Suprapubic skin (tissue), 3 donors: ENCODE measurements at regions not wholly inside any gene's neighbourhood (a gene's known extent, or its start where the extent isn't known, plus 50 kb on each side); places are given as distances from the start of the nearest gene placed in this dataset.

Experiments
- EP300 ChIP-seq: sonication (generic); formaldehyde crosslinking; IDR thresholded peaks from one replicate; pipeline ENCODE4 v1.6.1; 2017; ENCODE audit warnings: antibody characterized with exemption
- TF ChIP-seq, protein P1 (sequence below), 2 donors: fragments of 200-600 bp in 1 of 2; fragments of 450-650 bp in 1 of 2; sonication (generic) in 1 of 2; IDR thresholded peaks; one replicate each; pipeline ENCODE4 v1.5.1; 2016 to 2019; ENCODE audit warnings: antibody characterized with exemption in 2 of 2, mild to moderate bottlenecking in 1 of 2, moderate library complexity in 1 of 2

DNA sequence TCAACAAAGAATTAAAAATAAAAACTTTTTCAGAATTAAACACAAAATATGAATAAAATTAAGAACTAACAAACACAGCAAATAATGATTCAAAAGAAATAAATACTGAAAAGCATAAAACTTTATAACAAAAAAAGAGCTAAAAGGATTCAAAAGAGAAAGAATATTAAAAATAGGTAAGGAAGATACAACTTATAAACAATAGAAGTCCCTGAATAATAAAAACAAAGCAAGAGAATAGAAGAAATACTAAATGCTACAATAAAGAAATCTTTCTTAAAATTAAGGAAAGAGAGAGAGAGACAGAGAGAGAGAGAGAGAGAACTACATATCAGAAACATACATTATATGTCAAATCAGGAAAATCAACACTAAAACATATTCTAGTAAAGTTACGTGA is 619.9 kb upstream of the SLIT2 start:
- TF ChIP-seq, protein P1, sequence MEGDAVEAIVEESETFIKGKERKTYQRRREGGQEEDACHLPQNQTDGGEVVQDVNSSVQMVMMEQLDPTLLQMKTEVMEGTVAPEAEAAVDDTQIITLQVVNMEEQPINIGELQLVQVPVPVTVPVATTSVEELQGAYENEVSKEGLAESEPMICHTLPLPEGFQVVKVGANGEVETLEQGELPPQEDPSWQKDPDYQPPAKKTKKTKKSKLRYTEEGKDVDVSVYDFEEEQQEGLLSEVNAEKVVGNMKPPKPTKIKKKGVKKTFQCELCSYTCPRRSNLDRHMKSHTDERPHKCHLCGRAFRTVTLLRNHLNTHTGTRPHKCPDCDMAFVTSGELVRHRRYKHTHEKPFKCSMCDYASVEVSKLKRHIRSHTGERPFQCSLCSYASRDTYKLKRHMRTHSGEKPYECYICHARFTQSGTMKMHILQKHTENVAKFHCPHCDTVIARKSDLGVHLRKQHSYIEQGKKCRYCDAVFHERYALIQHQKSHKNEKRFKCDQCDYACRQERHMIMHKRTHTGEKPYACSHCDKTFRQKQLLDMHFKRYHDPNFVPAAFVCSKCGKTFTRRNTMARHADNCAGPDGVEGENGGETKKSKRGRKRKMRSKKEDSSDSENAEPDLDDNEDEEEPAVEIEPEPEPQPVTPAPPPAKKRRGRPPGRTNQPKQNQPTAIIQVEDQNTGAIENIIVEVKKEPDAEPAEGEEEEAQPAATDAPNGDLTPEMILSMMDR (IDR thresholded peaks at IDR 0.05) = no peak
- no peak for TF ChIP-seq EP300
